Fibroblast of mammary gland (primary cell): ENCODE measurements at regions not wholly inside any gene's neighbourhood (a gene's known extent, or its start where the extent isn't known, plus 50 kb on each side); places are given as distances from the start of the nearest gene placed in this dataset.
"Not testable (repeated sequence)": the region's sequence is repeated elsewhere in the genome, so short reads cannot be mapped to it uniquely, and the experiment has no call there.

Experiments
- DNase-seq: peaks from one replicate; pipeline ENCODE4 v3.0.0-alpha.2; 2010; ENCODE audit warnings: low read depth
- H3K4me3 ChIP-seq: 2 replicates; pipeline ENCODE4 v1.5.1; 2011; ENCODE audit warnings: low read depth, mild to moderate bottlenecking, low read length, moderate library complexity; ENCODE audit not compliant: control insufficient read depth
- CTCF ChIP-seq: conservative IDR thresholded peaks from 2 replicates; pipeline ENCODE4 v1.5.1; 2011; ENCODE audit warnings: low read depth, low read length, inconsistent platforms; ENCODE audit not compliant: control insufficient read depth, insufficient read depth

DNA sequence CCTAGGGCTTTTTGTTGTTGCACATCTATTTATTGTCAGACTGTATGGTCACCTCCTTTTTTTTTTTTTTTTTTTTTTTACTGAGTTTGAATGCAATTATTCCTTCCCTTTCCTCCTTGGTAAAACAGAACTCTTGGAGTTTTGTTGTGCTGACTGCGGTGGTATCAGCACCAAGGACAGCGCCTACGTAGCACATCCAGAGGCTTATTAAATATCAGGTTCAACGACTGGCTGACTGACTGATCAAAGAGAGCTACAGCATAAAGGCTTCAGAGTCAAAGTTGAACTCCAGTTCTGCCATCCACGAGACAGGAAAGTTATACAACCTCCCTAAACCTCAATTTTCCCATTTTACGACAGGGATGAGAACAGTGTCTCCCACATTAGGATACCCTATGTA lies 86.1 kb upstream of the RBFOX1 start:
- DNase-seq = no peak
- H3K4me3 ChIP-seq = no peak overlapping the region
- TF ChIP-seq CTCF = no peak

GRCh38 chr16:7239547-7239946 lies 93.1 kb upstream of the RBFOX1 start:
- no peak overlapping the region for H3K4me3 ChIP-seq
- DNase-seq = no peak
- no peak for TF ChIP-seq CTCF

DNA sequence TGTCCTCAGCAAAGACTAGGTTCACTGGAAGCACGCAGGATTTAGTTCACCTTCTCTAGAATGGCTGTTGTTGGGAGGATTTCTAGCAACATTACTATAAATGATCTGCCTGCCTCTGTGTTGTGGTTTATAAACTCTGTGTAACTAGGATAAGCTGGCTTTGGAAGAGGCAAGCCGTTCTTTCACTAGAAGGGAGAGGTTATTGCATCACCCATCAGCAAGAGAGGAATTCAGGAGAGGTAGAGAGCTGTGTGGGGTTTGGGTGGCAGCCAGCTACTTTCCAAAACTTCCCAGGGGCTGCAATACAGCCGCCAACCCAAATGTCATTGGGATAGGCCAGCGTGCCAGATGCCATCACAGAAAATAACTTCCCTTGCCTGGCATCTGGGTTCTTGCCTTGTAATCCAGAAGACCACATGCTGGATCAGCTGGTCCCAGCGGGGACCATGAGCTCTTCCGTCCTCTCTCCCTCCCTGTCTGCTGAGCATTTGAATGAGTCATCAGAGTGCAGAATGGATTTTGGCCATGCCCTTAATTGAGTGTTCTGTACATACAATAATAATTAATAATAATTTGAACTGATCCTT lies 95.7 kb upstream of the RBFOX1 start:
- TF ChIP-seq CTCF = no peak
- DNase-seq = no peak
- no peak overlapping the region for H3K4me3 ChIP-seq

- no peak for DNase-seq
- H3K4me3 ChIP-seq = no peak overlapping the region
- no peak for TF ChIP-seq CTCF
Measured at GRCh38 chr16:7233975-7234374, 98.7 kb upstream of the RBFOX1 start.

- no peak overlapping the region for H3K4me3 ChIP-seq
- no peak for DNase-seq
- no peak for TF ChIP-seq CTCF
Measured at GRCh38 chr16:7231762-7232161, 100.9 kb upstream of the RBFOX1 start.

GRCh38 chr16:7229433-7230218 lies 103.0 kb upstream of the RBFOX1 start:
- DNase-seq, H3K4me3 ChIP-seq: not testable (repeated sequence)

DNA sequence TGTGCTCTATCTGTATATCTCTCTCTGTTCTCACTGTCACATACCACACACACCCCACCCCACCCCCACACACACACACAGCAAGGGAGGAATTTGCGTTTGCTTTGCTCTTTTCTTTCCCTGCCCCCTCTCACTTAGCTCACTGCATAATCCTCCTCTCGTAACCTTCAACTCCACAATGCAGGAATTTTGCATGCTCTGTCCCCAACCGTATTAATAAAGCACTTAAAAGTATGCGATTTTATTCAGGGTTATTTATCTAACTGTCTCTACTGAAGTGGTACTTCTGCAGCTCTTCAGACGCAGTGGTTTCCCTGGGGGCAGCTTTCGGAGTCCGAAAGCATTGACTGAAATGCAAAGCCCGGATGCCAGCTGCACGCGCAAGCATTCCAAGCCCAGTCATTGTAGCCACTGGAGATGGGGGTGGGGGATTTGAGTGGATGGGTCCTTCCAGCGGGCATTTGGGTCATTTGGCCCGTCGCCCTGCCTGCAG lies 105.4 kb upstream of the RBFOX1 start:
- no peak for DNase-seq
- TF ChIP-seq CTCF = no peak
- H3K4me3 ChIP-seq = no peak overlapping the region
